ENCODE measurements at regions not wholly inside any gene's neighbourhood (a gene's known extent, or its start where the extent isn't known, plus 50 kb on each side); places are given as distances from the start of the nearest gene placed in this dataset.

DNA sequence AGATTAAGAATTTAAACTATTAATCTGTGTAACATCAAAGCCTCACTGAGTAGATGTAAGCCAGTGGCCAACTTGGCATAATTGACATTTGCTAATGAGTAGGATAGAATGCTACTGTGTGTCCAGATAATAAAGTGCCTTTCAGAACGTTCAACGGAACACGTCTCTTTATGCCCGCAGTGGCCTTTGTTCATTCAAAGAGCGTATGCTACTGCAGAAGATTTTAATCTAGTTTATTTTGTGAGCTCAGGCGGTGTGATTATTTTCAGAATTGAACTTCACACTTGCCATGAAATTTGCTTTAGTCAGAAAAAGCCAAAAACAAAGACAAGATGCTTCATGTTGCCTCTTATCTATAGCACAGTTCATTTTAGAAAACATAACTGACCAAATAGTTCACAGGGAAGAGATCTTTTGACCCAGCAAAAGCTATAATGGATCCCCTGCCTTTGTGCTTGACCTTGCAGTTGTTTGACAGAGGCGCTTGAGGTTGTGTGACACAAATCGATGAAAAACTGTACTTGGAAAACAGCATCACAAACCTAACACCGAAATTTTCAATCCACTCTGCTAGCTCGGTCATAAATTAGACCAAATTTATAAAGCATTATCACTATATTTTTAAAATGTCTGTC lies 530.9 kb upstream of the TYRP1 start:
- Histone ChIP-seq H4K20me1 (ENCODE audit: insufficient read depth, low read length) (no peaks in the 10 kb centered on the region), H3K9me3 (replicated peaks; ENCODE audit: insufficient read depth, low read length) (no peaks in the 10 kb centered on the region), H3K4me2 (ENCODE audit: low read depth, low read length) (no peak overlapping the region), H3K9me2 (replicated peaks; ENCODE audit: insufficient read depth, low read length) (no peaks in the 10 kb centered on the region), H3F3A (ENCODE audit: insufficient read depth, low read length) (no peaks in the 10 kb centered on the region), H3K27ac (ENCODE audit: low read length) (no peak overlapping the region), H2AFZ (ENCODE audit: low read length) (no peak overlapping the region), H3K4me3 (ENCODE audit: low read length) (no peak overlapping the region), H3K4me1 (ENCODE audit: low read length) (no peaks in the 10 kb centered on the region), H3K27me3 (replicated peaks; ENCODE audit: insufficient read depth, low read length) (no peaks in the 10 kb centered on the region), H3K36me3 (replicated peaks; ENCODE audit: insufficient read depth, low read length) (no peaks in the 10 kb centered on the region), H3K79me2 (ENCODE audit: low read length) (no peaks in the 10 kb centered on the region), H3K9ac (ENCODE audit: low read length) (no peak overlapping the region)
- no peak for DNase-seq
- no peak for TF ChIP-seq EZH2 (optimal IDR thresholded peaks at IDR 0.05; ENCODE audit: low read depth, low read length)
- no peak for TF ChIP-seq EZH2phosphoT487 (IDR thresholded peaks at IDR 0.05; ENCODE audit: low read length)
- TF ChIP-seq CTCF (IDR thresholded peaks at IDR 0.05; ENCODE audit: low read length), result no peak

DNA sequence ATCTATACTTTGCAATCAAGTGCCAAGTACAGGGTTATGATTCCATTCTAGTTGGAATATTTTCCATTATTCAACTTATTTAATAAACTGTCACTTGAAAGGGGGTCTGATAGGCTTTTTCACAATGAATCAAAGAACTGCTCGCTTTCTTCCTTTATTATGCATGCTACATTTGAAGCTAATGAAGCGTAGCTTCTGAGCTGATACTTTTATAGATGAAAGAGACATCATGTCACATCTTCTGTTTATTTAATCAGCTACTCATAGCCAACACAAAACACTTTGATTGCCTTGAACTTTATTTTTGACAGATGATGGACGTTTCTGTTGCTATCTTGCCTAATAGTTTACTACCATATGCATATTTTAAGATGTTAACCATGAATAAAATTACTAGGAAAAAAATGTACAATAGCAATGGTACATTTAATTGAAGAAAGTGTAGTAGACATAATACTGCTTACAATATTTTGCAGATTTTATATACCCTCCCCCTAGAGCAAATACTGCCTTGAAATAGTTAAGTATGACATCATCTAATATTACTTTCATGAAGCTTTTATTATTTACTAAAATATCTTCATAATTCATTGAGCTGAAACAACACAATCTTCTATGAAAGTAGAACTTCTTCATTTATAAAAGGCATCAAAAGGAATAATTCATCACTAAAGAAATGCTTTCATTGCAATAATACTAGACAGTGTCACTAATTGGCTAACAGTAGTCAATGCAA lies 529.3 kb upstream of the TYRP1 start:
- H3K9ac ChIP-seq (ENCODE audit: low read length), result no peak overlapping the region
- no peaks in the 10 kb centered on the region for H3F3A ChIP-seq (ENCODE audit: insufficient read depth, low read length)
- H3K27ac ChIP-seq (ENCODE audit: low read length), result no peak overlapping the region
- no peaks in the 10 kb centered on the region for H3K27me3 ChIP-seq (replicated peaks; ENCODE audit: insufficient read depth, low read length)
- no peaks in the 10 kb centered on the region for H3K4me1 ChIP-seq (ENCODE audit: low read length)
- H3K9me3 ChIP-seq (replicated peaks; ENCODE audit: insufficient read depth, low read length), result no peaks in the 10 kb centered on the region
- no peaks in the 10 kb centered on the region for H3K36me3 ChIP-seq (replicated peaks; ENCODE audit: insufficient read depth, low read length)
- H4K20me1 ChIP-seq (ENCODE audit: insufficient read depth, low read length), result no peaks in the 10 kb centered on the region
- no peak for TF ChIP-seq EZH2 (optimal IDR thresholded peaks at IDR 0.05; ENCODE audit: low read depth, low read length)
- no peak for TF ChIP-seq CTCF (IDR thresholded peaks at IDR 0.05; ENCODE audit: low read length)
- no peak for TF ChIP-seq EZH2phosphoT487 (IDR thresholded peaks at IDR 0.05; ENCODE audit: low read length)
- no peak overlapping the region for H3K4me2 ChIP-seq (ENCODE audit: low read depth, low read length)
- H3K4me3 ChIP-seq (ENCODE audit: low read length), result no peak overlapping the region
- no peak for DNase-seq
- no peak overlapping the region for H2AFZ ChIP-seq (ENCODE audit: low read length)
- H3K79me2 ChIP-seq (ENCODE audit: low read length), result no peaks in the 10 kb centered on the region
- H3K9me2 ChIP-seq (replicated peaks; ENCODE audit: insufficient read depth, low read length), result no peaks in the 10 kb centered on the region

DNA sequence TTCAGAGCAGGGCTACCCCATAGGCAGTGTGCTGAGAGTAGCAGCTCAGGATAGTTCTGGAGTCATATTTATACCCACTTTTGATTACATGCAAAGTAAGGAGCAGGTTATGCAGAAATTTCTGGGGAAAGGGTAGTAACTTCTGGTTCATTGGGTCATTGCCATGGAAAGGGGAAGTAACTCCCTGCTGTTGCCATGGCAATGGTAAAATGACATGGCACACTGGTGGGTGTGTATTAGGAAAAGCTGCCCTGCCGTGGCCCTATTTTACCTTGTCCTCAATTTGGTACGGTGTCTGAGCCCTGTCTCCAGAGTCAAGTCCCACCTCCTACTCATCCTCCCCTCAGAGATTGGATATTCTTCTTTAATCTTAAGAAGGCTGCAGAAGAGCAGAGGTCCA lies 526.7 kb upstream of the TYRP1 start:
- Histone ChIP-seq H3K9ac (ENCODE audit: low read length) (no peak overlapping the region), H2AFZ (ENCODE audit: low read length) (no peak overlapping the region), H3K79me2 (ENCODE audit: low read length) (no peaks in the 10 kb centered on the region), H3K27me3 (replicated peaks; ENCODE audit: insufficient read depth, low read length) (no peaks in the 10 kb centered on the region), H3K9me2 (replicated peaks; ENCODE audit: insufficient read depth, low read length) (no peaks in the 10 kb centered on the region), H3K27ac (ENCODE audit: low read length) (no peak overlapping the region), H3K4me3 (ENCODE audit: low read length) (no peak overlapping the region), H3K4me1 (ENCODE audit: low read length) (no peaks in the 10 kb centered on the region), H3K36me3 (replicated peaks; ENCODE audit: insufficient read depth, low read length) (no peaks in the 10 kb centered on the region), H3K9me3 (replicated peaks; ENCODE audit: insufficient read depth, low read length) (no peaks in the 10 kb centered on the region), H4K20me1 (ENCODE audit: insufficient read depth, low read length) (no peaks in the 10 kb centered on the region), H3F3A (ENCODE audit: insufficient read depth, low read length) (no peaks in the 10 kb centered on the region), H3K4me2 (ENCODE audit: low read depth, low read length) (no peak overlapping the region)
- DNase-seq, result no peak
- no peak for TF ChIP-seq EZH2 (optimal IDR thresholded peaks at IDR 0.05; ENCODE audit: low read depth, low read length)
- TF ChIP-seq CTCF (IDR thresholded peaks at IDR 0.05; ENCODE audit: low read length), result no peak
- no peak for TF ChIP-seq EZH2phosphoT487 (IDR thresholded peaks at IDR 0.05; ENCODE audit: low read length)

Measured in MM.1S (cell line).